Neural progenitor cell (in vitro differentiated cells): ENCODE measurements at regions not wholly inside any gene's neighbourhood (a gene's known extent, or its start where the extent isn't known, plus 50 kb on each side); places are given as distances from the start of the nearest gene placed in this dataset.

Experiments
- CTCF ChIP-seq: fragments of 200-600 bp; sonication (generic); IDR thresholded peaks from 2 replicates; pipeline ENCODE4 v1.5.1; 2017; ENCODE audit warnings: antibody characterized with exemption, mild to moderate bottlenecking
- EZH2 ChIP-seq: fragments of 200-600 bp; sonication (generic); IDR thresholded peaks from 2 replicates; pipeline ENCODE4 v1.6.1; 2017; ENCODE audit warnings: antibody characterized with exemption, mild to moderate bottlenecking, moderate library complexity
- EZH2phosphoT487 ChIP-seq: fragments of 200-600 bp; sonication (generic); IDR thresholded peaks from 2 replicates; pipeline ENCODE4 v1.6.1; 2017; ENCODE audit warnings: antibody characterized with exemption

GRCh38 chr3:193851428-193851847, 258.4 kb downstream of the OPA1 start:
- TF ChIP-seq CTCF: no peak
- TF ChIP-seq EZH2: no peak
- TF ChIP-seq EZH2phosphoT487: no peak
